Cerebellar cortex (tissue), 1 donor: ENCODE measurements at regions not wholly inside any gene's neighbourhood (a gene's known extent, or its start where the extent isn't known, plus 50 kb on each side); places are given as distances from the start of the nearest gene placed in this dataset.
A peak's percentile ranks its signal among the peaks of the same experiment; 100 is the strongest.
"Not testable (repeated sequence)": the region's sequence is repeated elsewhere in the genome, so short reads cannot be mapped to it uniquely, and the experiment has no call there.

Experiments used
- DNase-seq: peaks from one replicate; pipeline ENCODE4 v3.0.0-alpha.2; 2015; ENCODE audit warnings: low spot score

DNA sequence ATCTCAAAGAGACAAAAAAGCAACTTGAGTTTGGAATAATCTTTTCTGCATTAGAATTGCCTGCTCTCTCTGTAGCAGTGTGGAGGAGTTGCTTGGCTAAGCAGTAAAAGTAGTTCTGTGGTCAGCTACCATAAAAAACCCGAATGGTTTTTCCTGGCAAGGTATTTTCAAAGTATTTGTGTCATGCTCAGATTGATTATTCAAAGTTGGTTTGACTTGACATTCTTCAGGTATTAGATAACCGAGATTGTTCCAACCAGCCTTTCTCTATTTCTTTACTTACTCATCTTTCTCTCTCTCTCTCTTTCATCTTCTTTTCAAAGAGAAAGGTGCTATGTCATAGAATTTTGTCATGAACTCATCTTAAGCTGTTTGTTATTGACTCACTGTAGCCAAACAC lies 404.9 kb downstream of the CPS1 start:
- DNase-seq = no peak

DNA sequence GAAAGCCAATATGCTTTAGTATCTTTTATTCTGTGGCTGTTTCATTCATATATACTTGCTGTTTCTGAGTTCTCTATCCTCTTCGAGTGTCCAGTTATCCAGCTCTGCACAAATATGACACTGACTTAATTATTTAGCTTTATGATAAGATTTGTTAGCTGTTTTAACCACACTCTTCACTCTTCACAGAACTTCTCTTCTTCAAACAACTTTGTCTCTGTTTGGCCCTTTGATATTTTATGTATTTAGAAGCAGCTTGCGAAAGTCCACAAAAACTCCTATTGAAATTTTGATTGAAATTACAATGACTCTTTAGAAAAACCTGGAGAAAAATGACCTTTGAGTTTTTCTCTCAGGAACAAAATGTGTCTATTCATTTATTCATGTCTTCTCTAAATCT lies 407.0 kb downstream of the CPS1 start:
- DNase-seq = no peak

DNA sequence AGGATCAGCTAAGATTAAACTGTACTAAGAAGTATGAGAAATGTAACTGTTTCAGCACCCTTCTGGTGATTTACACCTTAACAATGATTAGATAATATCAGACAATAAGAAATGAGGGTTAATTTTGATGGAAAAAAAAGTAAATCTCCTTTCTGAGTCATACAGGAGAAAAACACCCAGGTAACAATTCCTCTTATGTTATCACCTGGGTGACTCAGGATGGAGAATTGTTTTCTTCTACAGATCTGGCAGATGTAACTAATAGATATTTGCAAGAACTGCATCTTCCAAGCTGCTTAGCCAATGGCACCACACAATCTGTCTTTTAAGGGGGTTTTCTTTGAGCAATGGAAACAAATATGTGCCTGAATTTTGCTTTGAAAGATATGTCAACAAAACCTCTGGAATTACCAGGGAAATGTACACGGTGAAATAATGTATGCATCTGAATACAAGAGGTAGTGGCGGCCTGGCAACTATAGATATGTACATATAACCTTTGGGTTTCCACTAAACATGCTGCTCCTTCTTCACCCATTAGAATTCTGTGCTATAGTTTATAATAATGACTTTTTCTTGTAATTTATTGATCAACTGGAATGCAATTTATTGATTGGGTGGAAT lies 407.9 kb downstream of the CPS1 start:
- DNase-seq = no peak

DNA sequence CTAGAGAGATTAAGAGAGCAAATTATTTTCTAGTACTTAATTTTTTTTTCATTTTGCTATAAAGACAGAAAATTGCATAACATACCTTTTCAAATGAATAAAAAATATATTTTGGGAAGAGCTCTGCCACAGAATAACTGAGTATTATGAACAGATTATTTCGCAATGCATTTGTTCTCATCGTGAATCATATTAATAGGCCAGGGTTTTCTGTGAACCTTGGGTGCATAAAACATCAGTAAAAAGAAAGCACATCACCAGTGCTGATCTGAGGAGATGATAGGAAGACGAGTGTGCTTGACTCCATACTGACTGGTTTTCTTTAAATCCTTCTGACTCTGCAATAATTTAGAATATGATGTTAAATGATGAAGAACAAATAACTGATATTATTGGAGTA lies 409.1 kb downstream of the CPS1 start:
- no peak for DNase-seq

DNA sequence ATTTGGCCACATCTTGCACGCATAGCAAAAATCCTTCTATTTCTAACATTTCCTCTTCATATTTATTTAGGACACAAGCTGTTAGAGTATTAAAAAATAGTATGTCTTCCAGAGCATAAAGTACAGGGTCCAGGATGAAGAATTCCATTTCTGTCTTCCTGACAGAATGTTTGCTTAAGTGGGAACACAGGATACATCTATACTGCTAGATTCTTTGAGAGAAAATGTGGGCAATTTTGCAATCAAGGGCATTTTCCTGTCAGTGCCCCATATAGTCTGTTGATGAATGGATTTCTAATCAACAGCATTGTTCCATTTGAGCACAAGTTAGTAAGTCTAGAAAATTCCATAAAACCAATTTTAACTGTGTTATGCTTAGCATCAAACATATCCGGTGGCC lies 409.9 kb downstream of the CPS1 start:
- no peak for DNase-seq

DNA sequence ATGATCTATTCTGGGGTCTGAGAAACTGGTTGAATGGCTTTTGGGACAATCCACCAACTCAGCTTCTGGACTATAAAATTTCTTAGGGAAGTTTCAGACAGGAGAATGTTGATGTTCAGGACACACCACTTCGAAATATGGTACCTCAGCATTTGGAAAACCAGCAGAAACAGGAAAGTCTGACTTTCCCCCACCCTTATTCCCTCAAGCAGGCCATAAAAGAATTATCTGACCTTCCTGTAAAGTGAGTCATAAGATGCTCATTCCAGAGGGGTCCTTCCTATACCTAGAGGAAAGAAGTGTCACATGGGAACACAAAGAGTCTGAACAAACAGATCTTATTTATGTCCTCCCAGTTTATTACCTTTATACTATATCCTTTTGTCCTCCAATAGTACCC lies 415.0 kb downstream of the CPS1 start:
- DNase-seq = no peak

DNA sequence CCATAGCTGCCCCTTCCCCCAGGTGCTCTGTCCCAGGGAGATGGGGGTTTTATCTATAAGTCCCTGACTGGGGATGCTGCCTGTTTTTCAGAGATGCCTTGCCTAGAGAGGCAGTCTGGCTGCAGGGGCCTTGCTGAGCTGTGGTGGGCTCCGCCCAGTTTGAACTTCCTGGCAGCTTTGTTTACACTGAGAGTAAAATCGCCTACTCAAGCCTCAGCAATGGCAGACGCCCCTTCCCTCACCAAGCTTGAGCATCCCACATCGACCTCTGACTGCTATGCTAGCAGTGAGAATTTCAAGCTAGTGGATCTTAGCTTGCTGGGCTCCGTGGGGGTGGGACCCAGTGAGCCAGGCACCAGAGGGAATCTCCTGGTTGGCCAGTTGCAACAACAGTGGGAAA lies 430.4 kb downstream of the CPS1 start:
- not testable (repeated sequence) for DNase-seq

DNA sequence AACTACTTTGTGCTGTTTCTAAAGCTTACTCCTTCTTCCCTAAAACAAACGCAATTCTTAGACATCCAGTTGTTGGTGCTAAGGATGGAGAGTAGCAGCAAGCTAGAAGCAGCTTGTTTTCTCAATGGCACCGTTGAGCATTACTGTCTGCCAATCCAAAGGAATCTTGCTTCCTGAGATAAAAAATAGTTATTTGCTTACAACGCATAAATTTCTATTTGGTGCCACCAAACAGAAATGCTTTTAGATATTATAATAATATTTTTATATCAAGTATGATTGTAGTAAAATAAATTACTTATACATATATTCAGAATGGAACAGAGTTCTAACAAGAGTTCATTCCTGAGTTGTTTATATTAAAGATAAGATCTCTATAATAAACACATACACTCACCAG lies 434.7 kb downstream of the CPS1 start:
- no peak for DNase-seq

DNA sequence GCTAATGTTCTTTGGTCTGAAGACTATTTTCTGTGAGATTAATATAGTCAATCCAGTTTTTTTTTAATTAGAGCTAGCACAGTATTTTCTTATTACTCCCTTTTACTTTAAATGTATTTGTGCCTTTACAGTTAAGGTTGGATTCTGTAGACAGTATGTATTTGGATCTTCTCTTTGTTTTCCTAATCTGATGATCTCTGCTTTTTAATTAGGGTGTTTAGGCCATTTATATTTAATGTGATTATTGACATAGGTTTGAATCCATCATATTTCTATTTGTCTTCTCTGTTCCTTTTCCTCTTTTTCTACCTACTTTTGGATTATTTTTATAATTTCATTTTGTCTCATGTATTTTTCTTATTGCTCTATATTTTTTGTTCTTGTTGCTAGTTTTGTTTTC lies 437.7 kb downstream of the CPS1 start:
- DNase-seq = no peak

DNA sequence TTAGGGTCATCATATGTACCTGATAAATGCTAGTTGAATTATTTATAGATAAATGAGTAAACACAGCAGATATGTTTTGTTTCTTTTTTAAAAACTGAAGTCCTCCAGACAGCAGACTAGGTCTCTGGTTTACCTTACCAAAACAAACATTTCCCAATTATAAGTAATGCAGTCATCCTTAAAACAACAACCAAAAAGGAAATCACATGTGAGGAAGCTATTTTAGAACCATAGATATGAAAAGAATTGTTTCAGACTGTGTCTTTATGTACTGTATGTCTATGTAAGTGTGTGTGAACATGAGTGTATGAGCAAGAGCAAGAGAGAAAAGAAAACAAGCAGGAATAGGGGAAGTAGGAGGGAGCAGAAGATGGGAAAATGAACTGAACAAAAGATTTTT lies 441.0 kb downstream of the CPS1 start:
- DNase-seq = no peak

DNA sequence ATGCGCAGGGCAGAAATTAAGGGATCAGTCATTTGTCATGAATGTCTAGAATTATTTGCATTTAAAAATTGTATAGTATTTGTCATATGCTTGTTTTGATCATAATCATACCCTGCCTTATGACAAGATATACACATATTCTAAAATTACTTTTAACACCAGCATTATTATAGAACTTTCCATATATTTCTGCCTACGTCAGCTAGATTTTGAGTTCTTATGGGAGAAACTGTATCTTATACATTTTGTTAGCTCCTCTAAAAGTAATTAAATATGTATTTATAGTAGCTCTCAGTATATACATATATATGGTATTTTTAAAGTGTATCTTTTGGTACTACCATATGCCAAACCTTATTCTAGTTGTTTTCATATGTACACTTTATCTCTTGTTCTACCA lies 441.9 kb downstream of the CPS1 start:
- no peak for DNase-seq

DNA sequence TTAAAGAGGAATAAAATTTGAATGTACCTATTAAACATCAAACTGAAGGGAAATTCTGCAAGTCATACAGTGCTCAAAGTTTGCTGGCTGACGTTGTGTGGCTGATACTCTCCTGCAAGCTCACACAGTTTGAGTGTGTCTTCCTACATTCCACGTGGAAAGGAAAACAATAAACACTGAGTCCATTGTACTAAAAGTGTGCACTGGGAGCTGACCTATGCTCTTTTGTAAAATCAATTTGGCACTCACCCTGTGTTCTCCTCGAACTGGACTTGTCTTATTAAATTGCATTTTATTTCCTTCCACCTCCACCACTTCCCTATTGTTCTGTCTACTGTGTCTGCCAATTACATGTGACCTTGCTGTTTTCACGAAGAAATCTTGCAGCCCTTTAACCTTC lies 458.0 kb downstream of the CPS1 start:
- no peak for DNase-seq

DNA sequence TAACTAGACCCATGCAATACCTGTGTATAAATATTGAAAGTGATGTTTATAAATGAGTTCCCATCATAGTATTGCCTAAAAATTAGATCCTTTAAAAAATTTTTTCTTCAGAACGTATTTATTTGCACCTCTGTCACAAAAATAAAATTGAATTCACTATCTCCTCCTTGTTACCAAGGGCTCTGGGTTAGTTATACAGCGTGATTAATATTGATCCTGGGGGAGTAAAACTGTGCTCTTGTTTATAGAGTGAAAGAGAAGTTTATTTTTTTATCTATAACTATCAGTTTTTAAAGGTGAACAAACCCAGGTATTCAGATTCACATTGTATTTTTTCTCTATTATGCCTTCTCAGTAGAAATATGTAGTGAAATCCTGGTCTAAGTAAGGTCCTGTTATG lies 458.5 kb downstream of the CPS1 start:
- no peak for DNase-seq

DNA sequence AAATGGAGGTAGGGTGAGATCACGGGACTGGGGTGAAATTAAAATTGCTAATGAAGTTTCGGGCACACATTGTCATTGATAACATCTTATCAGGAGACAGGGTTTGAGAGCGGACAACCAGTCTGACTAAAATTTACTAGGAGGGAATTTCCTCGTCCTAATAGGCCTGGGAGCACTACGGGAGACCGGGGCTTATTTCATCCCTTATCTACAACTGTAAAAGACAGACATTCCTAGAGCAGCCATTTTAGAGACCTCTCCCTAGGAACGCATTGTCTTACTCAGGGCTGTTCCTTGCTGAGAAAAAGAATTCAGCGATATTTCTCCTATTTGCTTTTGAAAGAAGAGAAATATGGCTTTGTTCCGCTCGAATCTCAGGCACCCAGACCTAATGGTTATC lies 468.7 kb downstream of the CPS1 start:
- not testable (repeated sequence) for DNase-seq

DNA sequence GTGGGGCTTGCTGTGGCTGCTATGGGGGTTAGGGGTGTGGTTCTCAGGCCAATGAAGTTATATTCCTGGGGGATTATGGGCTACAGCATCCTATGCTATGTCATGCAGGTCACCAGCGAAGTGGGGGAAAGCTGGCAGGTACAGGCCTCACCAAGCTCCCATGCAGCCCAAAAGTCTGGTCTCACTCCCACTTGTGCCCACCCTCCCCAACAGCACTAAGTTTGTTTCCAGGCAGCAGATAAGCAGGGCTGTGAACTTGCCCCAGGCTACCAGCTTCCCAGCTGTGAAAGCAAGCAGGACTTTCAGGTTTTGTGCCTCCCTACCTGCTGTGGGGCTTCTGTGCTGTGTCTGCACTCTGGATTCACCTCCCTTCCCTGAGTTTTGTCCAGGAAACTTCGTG lies 469.7 kb downstream of the CPS1 start:
- DNase-seq = no peak

DNA sequence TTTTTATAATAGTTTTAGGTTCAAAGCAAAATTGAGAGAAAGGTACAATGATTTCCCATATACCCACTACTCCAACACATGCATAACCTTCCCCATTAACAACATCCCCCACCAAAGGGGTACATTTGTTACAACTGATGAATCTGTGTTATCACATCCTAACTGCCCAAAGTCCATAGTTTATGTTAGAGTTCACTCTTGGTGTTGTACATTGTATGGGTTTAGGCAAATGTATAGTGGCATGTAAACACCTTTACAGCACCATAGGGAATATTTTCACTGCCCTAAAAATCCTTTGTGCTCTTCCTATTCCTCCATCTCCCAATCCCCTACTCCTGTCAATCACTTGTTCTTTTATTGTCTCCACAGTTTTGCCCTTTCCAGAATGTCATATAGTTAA lies 471.6 kb downstream of the CPS1 start:
- DNase-seq = no peak

DNA sequence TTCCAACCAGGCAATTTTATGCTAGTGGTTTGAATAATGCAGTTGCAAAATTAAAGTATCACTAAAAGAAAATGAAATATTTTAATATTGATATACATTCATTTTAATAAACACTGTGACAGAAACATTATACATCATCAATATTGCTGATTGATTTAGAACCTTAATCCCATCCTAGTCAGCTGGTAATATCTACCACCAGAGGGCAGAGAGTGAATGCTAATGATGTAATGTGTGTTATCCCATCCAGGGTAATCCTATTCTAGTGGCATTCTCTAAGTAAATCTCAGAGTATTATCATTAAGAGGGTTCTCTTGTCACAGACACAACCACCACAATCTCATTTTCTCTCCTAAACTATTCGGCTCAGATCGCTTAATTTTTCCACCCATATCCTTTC lies 477.4 kb downstream of the CPS1 start:
- peak; percentile 29 for DNase-seq

DNA sequence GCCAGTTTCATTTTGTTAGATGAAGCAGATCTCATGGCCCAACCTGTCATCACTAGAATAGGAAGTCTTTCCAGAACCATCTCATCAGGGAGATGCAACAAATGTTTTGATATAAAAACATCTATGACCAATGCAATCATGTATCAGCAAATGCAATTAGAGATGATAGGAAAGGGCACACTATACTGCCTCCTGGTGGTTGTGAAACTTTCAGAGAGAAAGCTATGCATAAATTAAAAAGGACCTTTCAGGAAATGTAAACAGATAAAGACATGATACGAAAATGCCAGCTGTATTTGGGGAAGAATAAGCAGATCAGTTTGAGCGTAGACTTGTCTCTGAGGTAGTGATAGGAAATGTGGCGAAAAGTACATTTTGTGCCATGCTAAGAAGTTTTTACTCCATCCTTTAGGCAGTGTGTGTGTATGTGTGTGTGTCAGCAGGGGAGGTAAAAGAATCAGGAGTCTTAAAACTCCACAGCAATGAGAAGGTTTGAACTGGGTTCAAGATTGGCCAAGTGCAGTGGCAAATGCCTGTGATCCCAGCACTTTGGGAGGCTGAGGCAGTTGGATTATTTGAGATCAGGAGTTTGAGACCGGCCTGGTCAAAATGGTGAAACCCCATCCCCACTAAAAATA lies 479.3 kb downstream of the CPS1 start:
- DNase-seq = peak; percentile 5

DNA sequence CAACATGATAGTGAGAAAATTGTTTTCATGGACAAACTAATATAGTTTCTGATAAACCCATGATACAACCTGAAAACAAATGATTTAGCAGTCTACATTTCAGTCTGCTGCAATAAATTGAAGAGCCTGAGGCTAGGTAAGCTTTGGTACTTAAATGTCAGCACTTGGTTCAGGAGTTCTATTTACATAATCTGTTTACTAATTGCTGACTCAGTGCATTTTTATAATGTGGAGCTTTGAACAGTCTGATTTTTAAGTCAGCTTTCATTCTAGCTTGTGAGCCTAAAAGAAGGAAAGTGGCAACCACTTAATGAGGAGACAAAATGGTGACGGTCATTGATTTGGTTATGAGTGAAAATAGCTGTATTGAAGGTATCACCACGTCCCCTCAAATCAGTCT lies 488.6 kb downstream of the CPS1 start:
- DNase-seq = no peak

DNA sequence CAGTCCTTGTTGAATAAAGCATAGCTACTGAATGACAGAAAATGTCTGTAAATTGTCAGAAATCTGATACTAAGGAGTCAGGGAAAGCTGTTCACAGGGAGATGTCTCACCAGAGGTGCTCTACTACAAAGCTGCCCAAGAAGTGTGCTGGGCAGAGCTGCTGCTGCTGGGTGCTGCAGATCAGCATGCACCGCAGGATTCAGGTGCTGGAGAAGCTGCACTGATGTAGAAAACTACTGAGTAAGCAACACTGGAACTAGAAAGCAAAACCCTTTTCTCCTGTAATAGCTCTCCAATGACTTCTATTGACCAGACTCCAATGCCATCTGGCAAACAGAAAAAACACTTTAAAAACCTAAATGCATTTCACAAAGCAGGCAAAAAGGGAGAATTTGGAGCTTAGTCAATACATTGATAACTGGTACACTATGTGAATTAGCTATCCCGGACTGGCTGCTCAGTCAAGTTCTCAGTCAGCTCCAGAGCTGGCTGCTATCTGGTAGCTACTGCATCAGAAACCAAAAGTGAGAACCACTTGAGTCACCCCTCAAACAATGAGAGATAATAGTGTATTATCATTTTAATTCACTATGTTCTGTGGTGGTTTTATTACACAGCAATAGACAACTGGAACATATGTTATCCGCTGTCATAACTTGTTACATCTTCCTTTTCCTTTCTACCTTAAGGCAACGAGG lies 493.1 kb downstream of the CPS1 start:
- no peak for DNase-seq

DNA sequence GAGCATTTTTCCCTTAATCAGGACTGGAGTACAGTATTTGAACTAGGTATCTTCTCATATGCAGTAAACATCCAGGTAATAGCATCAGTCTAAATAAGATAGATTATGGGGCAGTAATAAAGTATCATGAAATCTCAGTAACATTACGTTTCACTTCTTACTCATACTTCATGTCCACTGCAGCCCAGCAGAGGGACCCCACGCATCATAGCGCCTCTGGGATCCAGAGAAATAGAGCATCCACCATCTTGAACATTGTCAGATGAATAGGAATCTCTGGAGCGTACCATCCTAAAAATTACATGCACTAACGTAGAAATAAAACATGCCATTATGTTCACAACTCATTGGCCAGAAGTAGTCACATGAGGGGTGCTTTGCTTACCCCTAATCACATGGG lies 499.0 kb downstream of the CPS1 start:
- DNase-seq = no peak

DNA sequence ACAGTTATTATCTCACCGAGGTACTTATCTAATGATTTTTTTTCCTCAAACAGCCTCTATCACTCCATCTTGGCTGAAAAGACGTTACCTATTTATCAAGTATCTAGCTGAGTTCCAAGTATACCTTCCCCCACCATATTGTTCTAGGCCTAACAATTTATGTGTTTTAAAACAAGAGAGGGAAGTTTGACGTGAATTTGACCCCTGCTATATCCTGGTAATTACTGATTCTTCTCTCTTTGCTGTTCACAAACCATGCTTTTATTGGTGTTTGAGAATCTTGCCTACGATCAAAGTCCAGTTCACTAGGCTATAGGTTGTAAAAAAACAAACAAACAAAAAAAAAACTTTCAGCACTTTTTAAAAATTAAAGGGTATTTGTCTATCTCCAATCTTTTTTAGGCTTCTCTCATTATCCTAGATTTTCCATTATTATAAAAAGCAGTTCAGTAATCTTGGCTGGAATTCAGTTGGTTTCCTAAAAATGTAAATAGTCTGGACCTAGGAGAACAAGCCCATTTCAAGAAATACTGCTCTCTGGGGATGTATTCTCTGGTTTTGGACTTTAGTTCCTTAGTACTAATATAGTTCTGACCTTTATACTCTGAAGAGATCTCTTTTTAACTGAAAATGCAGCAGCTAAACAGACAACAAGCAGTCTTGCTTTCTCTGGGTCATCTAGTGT lies 505.4 kb downstream of the CPS1 start:
- DNase-seq = no peak

DNA sequence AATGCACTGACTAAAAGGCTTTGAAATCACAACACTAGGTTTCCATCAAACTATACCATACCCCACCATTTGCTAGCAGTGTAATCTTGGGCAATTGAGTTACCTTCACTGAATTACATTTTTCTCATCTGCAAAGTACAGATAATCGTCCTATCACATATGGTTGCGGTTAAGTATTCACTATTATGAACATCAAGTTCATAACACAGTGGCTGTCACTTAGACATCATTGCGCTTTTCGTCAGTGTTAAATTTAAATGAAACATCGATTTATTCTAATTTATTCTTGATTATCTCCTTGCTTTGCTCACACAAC lies 505.9 kb downstream of the CPS1 start:
- no peak for DNase-seq
